Body of pancreas (tissue), 4 donors: ENCODE measurements at regions not wholly inside any gene's neighbourhood (a gene's known extent, or its start where the extent isn't known, plus 50 kb on each side); places are given as distances from the start of the nearest gene placed in this dataset.

Experiments
- ATAC-seq: fragments of 150-250 bp; one replicate; pipeline ENCODE4 v1.9.1; 2016
- DNase-seq, 4 donors: peaks; one replicate each; pipeline ENCODE4 v3.0.0-alpha.2; 2019
- H3K27ac ChIP-seq, 4 donors: fragments of 200-600 bp; sonication (generic); 1 replicate in 3 of 4; 2 replicates in 1 of 4; pipeline versions ENCODE4 v1.5.1 to v1.6.1; 2016 to 2019; ENCODE audit warnings: mild to moderate bottlenecking in 1 of 4, mixed read lengths in 1 of 4, moderate library complexity in 1 of 4
- H3K27me3 ChIP-seq, 2 donors: fragments of 200-600 bp; sonication (generic); one replicate each; pipeline ENCODE4 v1.6.0; 2016; ENCODE audit warnings: mild to moderate bottlenecking in 1 of 2
- H3K36me3 ChIP-seq, 2 donors: fragments of 200-600 bp; sonication (generic); replicated peaks in 1 of 2; 2 replicates each; pipeline ENCODE4 v1.5.1; 2016; ENCODE audit warnings: low read depth in 2 of 2; ENCODE audit not compliant: insufficient read depth in 1 of 2
- H3K4me1 ChIP-seq: fragments of 200-600 bp; sonication (generic); one replicate; pipeline ENCODE4 v1.6.0; 2016
- H3K4me3 ChIP-seq, 2 donors: fragments of 200-600 bp; sonication (generic); 1 replicate in 1 of 2; 2 replicates in 1 of 2; pipeline ENCODE4 v1.5.1; 2016 to 2019
- H3K9me3 ChIP-seq, 3 donors: fragments of 200-600 bp; sonication (generic); 1 replicate in 2 of 3; 2 replicates in 1 of 3; pipeline ENCODE4 v1.5.1; 2016
- CTCF ChIP-seq, 7 experiments: fragments of 450-650 bp in 4 of 7; fragments of 200-600 bp in 3 of 7; sonication (generic) in 3 of 7; IDR thresholded peaks; one replicate each; pipeline ENCODE4 v1.5.1; 2016 to 2019; ENCODE audit warnings: antibody characterized with exemption in 7 of 7
- POLR2A ChIP-seq, 3 donors: fragments of 450-650 bp; IDR thresholded peaks; one replicate each; pipeline ENCODE4 v1.6.1; 2016; ENCODE audit warnings: antibody characterized with exemption in 3 of 3, mild to moderate bottlenecking in 2 of 3
- WGBS, 2 donors: methylation state at CpG; one replicate each; pipeline ENCODE4 v1.1.5; 2017; 5-methylcytosine and 5-hydroxymethylcytosine counted together
- intact Hi-C: fragments of 100-400 bp; cut with DNase I; formaldehyde crosslinking; loops from one replicate; pipeline ENCODE4 v1.15.1; 2023

DNA sequence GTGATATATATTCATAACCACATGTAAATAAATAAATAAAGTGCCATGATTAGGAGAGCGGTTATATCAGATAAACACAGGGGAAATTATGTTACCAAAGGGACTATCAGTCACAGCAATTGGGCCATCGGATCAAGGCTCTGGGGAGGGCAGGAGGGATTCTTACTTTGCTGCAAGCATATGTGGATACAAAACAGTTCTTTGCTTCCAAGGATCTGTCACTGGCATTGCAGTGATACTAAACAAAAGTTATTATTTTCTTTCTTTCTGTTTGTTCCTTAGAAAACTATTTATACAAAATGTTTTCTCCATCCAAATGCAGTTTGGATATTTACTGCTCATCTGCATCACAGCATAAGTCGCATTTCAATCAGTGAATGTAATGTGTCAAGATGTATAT lies 188.4 kb upstream of the MGMT start:
- WGBS, 2 donors, result 68 to 71% methylated on average over 3 of the region's 3 CpGs
- Histone ChIP-seq H3K9me3 (no peaks in the 10 kb centered on the region), H3K27me3 (peaks cover 0 to 3% of the 10 kb centered on the region in 2 donors), H3K4me1 (no peaks in the 10 kb centered on the region), H3K27ac (no peak overlapping the region), H3K36me3 (no peaks in the 10 kb centered on the region), H3K4me3 (no peak overlapping the region)
- DNase-seq, result no peak
- TF ChIP-seq CTCF (IDR thresholded peaks at IDR 0.05) (no peak), POLR2A (IDR thresholded peaks at IDR 0.05) (no peak)
- intact Hi-C loops, result no loop called here
- no peak for ATAC-seq

- Histone ChIP-seq H3K9me3 (no peaks in the 10 kb centered on the region), H3K27ac (no peak overlapping the region), H3K36me3 (no peaks in the 10 kb centered on the region), H3K4me1 (no peaks in the 10 kb centered on the region), H3K27me3 (peaks cover 0 to 3% of the 10 kb centered on the region in 2 donors), H3K4me3 (no peak overlapping the region)
- 67 to 71% methylated on average over 11 of the region's 11 CpGs for WGBS, 2 donors
- no peak for DNase-seq
- no peak for TF ChIP-seq POLR2A (IDR thresholded peaks at IDR 0.05)
- TF ChIP-seq CTCF (IDR thresholded peaks at IDR 0.05), result no peak
- no peak for ATAC-seq
- intact Hi-C loops, result no loop called here
Measured at GRCh38 chr10:129279446-129280154, 187.4 kb upstream of the MGMT start.

- Histone ChIP-seq H3K4me3 (no peak overlapping the region), H3K27ac (no peak overlapping the region), H3K9me3 (no peaks in the 10 kb centered on the region), H3K4me1 (no peaks in the 10 kb centered on the region), H3K27me3 (peaks cover 0 to 3% of the 10 kb centered on the region in 2 donors), H3K36me3 (no peaks in the 10 kb centered on the region)
- DNase-seq, result no peak
- no peak for ATAC-seq
- no peak for TF ChIP-seq POLR2A (IDR thresholded peaks at IDR 0.05)
- TF ChIP-seq CTCF (IDR thresholded peaks at IDR 0.05), result no peak
- 46 to 64% methylated on average over 1 of the region's 1 CpG for WGBS, 2 donors
- intact Hi-C loops, result no loop called here
Measured at GRCh38 chr10:129280155-129280502, 186.9 kb upstream of the MGMT start.

DNA sequence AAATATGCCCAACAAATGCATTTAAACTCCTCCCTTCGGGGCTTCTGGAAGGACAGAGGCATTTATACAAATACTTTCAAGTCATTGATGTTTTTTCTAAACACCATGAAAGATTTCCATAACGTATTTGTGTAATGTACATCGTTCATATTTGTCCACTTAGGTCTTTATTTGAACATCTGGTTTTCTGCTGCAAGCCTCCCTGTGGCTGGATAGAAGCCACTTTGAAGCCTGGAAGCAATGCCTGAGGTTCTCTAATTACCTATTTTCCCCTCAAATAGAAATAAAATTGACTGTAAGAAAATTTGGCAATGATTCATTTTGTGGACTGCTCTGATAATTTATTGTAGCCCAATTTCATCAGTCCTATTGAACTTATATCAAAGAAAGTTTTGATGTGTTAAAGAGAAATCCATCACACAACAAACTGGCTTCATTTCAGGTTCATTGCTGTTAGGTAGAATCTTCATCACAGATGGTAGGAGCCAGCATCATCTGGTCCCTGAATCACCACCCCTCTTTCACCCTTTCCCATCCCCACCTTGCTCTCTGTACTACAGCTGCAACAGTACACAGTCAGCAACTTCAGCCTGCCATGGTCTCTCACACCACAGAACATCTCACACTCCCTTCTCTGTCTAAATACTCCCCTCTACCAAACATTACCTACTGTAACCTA lies 186.0 kb upstream of the MGMT start:
- intact Hi-C loops, result no loop called here
- Histone ChIP-seq H3K36me3 (no peaks in the 10 kb centered on the region), H3K4me1 (no peaks in the 10 kb centered on the region), H3K27ac (no peak overlapping the region), H3K9me3 (no peaks in the 10 kb centered on the region), H3K4me3 (no peak overlapping the region), H3K27me3 (peaks cover 0 to 3% of the 10 kb centered on the region in 2 donors)
- no peak for TF ChIP-seq POLR2A (IDR thresholded peaks at IDR 0.05)
- TF ChIP-seq CTCF (IDR thresholded peaks at IDR 0.05), result no peak
- DNase-seq (no peak), ATAC-seq (no peak)
- 28 to 34% methylated on average over 3 of the region's 3 CpGs for WGBS, 2 donors

GRCh38 chr10:129285459-129285858 lies 181.6 kb upstream of the MGMT start:
- no peak for DNase-seq
- H3K36me3 ChIP-seq, result no peaks in the 10 kb centered on the region
- peaks cover 0 to 1% of the 10 kb centered on the region in 2 donors for H3K27me3 ChIP-seq
- H3K4me1 ChIP-seq, result no peaks in the 10 kb centered on the region
- TF ChIP-seq CTCF (IDR thresholded peaks at IDR 0.05) (no peak), POLR2A (IDR thresholded peaks at IDR 0.05) (no peak)
- intact Hi-C loops, result no loop called here
- no peak overlapping the region for H3K27ac ChIP-seq
- 64 to 87% methylated on average over 5 of the region's 5 CpGs for WGBS, 2 donors
- no peaks in the 10 kb centered on the region for H3K9me3 ChIP-seq
- ATAC-seq, result no peak
- no peak overlapping the region for H3K4me3 ChIP-seq
